Endothelial cell of umbilical vein (primary cell): ENCODE measurements at regions not wholly inside any gene's neighbourhood (a gene's known extent, or its start where the extent isn't known, plus 50 kb on each side); places are given as distances from the start of the nearest gene placed in this dataset.

ENCODE experiments used
- BruUV-seq: library from RNA; stranded (reverse); fragments of 400-500 nt; replicated peaks from 2 replicates; lab custom pipeline; 2021; lab: Mats Ljungman, UMichigan
- CTCF ChIA-PET: fragments of 300-600, 350-600 bp; sonication (Branson Sonifier 250); formaldehyde crosslinking; loops from one replicate; lab custom pipeline; 2021; ENCODE audit warnings: antibody characterized with exemption, inconsistent platforms; lab: Charles Lee
- POLR2A ChIA-PET: fragments of 300-600, 350-600 bp; sonication (Branson Sonifier 250); formaldehyde crosslinking; loops from one replicate; lab custom pipeline; 2021; ENCODE audit warnings: antibody characterized with exemption, inconsistent platforms; lab: Charles Lee
- DNase-seq: peaks from one replicate; pipeline ENCODE4 v3.0.0-alpha.2; 2011; ENCODE audit warnings: low read depth, low spot score
- FAIRE-seq: peaks from 2 replicates; lab custom pipeline; 2011; peaks lifted over from hg19 to GRCh38; lab: Jason Lieb, UNC
- H2AFZ ChIP-seq: 2 replicates; pipeline ENCODE4 v1.6.0; 2012; ENCODE audit warnings: low read depth, low read length, control low read depth, inconsistent platforms
- H3K27ac ChIP-seq: 2 replicates; pipeline ENCODE4 v1.5.1; 2011; ENCODE audit warnings: low read depth, mild to moderate bottlenecking, control low read depth, low read length, moderate library complexity; ENCODE audit not compliant: insufficient read depth
- H3K27me3 ChIP-seq, 2 experiments: 2 replicates each; pipeline versions ENCODE4 v1.6.0 to v1.6.1; 2011; ENCODE audit warnings: low read length in 2 of 2, mixed read lengths in 1 of 2; ENCODE audit not compliant: control insufficient read depth in 2 of 2, insufficient read depth in 2 of 2
- H3K36me3 ChIP-seq, 2 experiments: 2 replicates in 1 of 2; 3 replicates in 1 of 2; pipeline ENCODE4 v1.5.1; 2011; ENCODE audit warnings: low read length in 2 of 2, mild to moderate bottlenecking in 1 of 2, moderate library complexity in 1 of 2; ENCODE audit not compliant: control insufficient read depth in 2 of 2, insufficient read depth in 2 of 2; ENCODE audit errors: extremely low read depth in 1 of 2
- H3K4me1 ChIP-seq: 3 replicates; pipeline ENCODE4 v1.5.1; 2011; ENCODE audit warnings: mild to moderate bottlenecking, low read length; ENCODE audit not compliant: control insufficient read depth, insufficient read depth; ENCODE audit errors: extremely low read depth
- H3K4me2 ChIP-seq: 2 replicates; pipeline ENCODE4 v1.6.1; 2011; ENCODE audit warnings: low read length, control low read depth, mixed read lengths; ENCODE audit not compliant: insufficient read depth
- H3K4me3 ChIP-seq, 3 experiments: fragments of 200-600 bp in 1 of 3; sonication (generic), shearing (Covaris generic) in 1 of 3; replicated peaks in 1 of 3; 2 replicates each; pipeline ENCODE4 v1.5.1; 2011 to 2016; ENCODE audit warnings: control low read depth in 3 of 3, low read length in 3 of 3, mild to moderate bottlenecking in 2 of 3, inconsistent platforms in 1 of 3, low read depth in 1 of 3, moderate library complexity in 1 of 3; ENCODE audit not compliant: insufficient read depth in 1 of 3
- H3K79me2 ChIP-seq: 2 replicates; pipeline ENCODE4 v1.6.0; 2012; ENCODE audit warnings: low read length, inconsistent platforms; ENCODE audit not compliant: control insufficient read depth, insufficient read depth
- H3K9ac ChIP-seq: replicated peaks from 2 replicates; pipeline ENCODE3; 2011; ENCODE audit warnings: low read length, control low read depth; ENCODE audit not compliant: insufficient read depth; ENCODE audit errors: extremely low read depth
- H3K9me1 ChIP-seq: replicated peaks from 3 replicates; pipeline ENCODE4 v1.6.0; 2011; ENCODE audit warnings: mild to moderate bottlenecking, low read length; ENCODE audit not compliant: control insufficient read depth, insufficient read depth; ENCODE audit errors: extremely low read depth
- H3K9me3 ChIP-seq: replicated peaks from 2 replicates; pipeline ENCODE4 v1.5.1; 2012; ENCODE audit warnings: low read length, inconsistent platforms; ENCODE audit not compliant: control insufficient read depth, insufficient read depth
- H4K20me1 ChIP-seq: replicated peaks from 2 replicates; pipeline ENCODE3; 2011; ENCODE audit warnings: mild to moderate bottlenecking, low read length; ENCODE audit not compliant: control insufficient read depth, insufficient read depth; ENCODE audit errors: extremely low read depth
- EZH2 ChIP-seq: IDR thresholded peaks from 2 replicates; pipeline ENCODE4 v1.6.1; 2012; ENCODE audit warnings: borderline replicate concordance, low read depth, mild to moderate bottlenecking, moderate library complexity, low read length, inconsistent platforms; ENCODE audit not compliant: severe bottlenecking
- FOS ChIP-seq: IDR thresholded peaks from 2 replicates; pipeline ENCODE4 v1.6.1; 2011; ENCODE audit warnings: mild to moderate bottlenecking, low read length, moderate library complexity, borderline replicate concordance; ENCODE audit not compliant: insufficient read depth
- GATA2 ChIP-seq: IDR thresholded peaks from 2 replicates; pipeline ENCODE4 v1.7.0; 2011; ENCODE audit warnings: low read depth, mild to moderate bottlenecking, moderate library complexity, mixed read lengths, low read length; ENCODE audit not compliant: insufficient read length, insufficient read depth
- JUN ChIP-seq: IDR thresholded peaks from 2 replicates; pipeline ENCODE4 v1.6.1; 2011; ENCODE audit warnings: borderline replicate concordance, low read depth; ENCODE audit not compliant: insufficient read length, insufficient read depth
- MYC ChIP-seq: IDR thresholded peaks from one replicate; pipeline ENCODE4 v1.6.1; 2011; ENCODE audit warnings: mild to moderate bottlenecking, low read depth, low read length
- POLR2AphosphoS5 ChIP-seq: IDR thresholded peaks from 2 replicates; pipeline ENCODE4 v1.6.1; 2012; ENCODE audit warnings: low read depth, mild to moderate bottlenecking, control low read depth, low read length, moderate library complexity; ENCODE audit not compliant: insufficient read depth
- dilution Hi-C: fragments of 300-500 bp; cut with MboI; formaldehyde crosslinking; loops from one replicate; pipeline ENCODE4 v1.15.0; 2019; ENCODE audit warnings: low sequenced_read_pairs; ENCODE audit not compliant: extremely low pct_ligation_motif_present
- intact Hi-C: fragments of 100-400 bp; cut with micrococcal nuclease; formaldehyde crosslinking; loops from one replicate; pipeline ENCODE4 v1.10.0; 2022
- TF ChIP-seq, protein P1 (sequence below), 2 donors: IDR thresholded peaks; 1 replicate in 1 of 2; 2 replicates in 1 of 2; pipeline ENCODE4 v1.5.1; 2011; ENCODE audit warnings: low read length in 2 of 2, mild to moderate bottlenecking in 2 of 2, moderate library complexity in 2 of 2, control low read depth in 1 of 2, inconsistent platforms in 1 of 2, low read depth in 1 of 2; ENCODE audit not compliant: insufficient read depth in 1 of 2; ENCODE audit errors: extremely low read depth in 1 of 2

DNA sequence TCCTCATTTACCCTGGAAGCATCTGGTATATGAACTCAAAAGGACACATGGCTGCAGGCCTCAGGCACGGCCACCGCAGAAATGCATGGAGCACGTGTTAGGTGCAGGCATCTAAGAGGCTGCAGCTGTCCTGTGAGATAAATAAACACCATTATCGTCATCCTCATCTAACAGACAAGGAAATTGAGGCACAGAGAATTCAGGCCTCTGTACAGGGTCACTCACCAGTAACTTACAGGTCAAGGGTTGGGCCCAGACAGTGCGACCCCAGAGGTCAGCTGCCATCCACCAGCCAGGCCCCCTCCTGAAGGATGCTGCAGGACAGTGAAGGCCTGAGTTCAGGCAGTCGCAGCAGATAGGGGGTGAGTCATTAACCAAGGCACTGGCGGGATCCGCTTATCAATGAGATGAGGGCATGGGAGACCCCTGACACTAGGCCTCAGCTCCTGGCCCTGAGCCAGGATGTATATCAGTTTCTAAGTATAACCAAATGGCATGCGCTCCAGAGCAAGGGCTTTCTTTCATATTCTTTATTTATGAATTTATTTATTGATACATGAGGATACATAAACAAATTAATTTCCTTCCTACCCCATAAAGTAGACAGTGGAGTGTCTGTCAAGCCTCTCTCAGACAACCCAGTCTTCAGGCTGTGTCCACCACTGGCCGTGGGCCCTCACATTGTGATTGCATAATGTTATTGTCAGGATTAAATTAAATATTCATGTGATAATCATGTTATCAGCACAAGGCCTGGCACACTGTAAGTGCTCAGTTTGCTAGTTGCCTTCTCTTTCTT lies 316.9 kb downstream of the QKI start:
- intact Hi-C loops: no loop called here
- H3K4me1 ChIP-seq: no peaks in the 10 kb centered on the region
- no peaks in the 10 kb centered on the region for H3K27me3 ChIP-seq
- H3K9ac ChIP-seq: no peak overlapping the region
- no peaks in the 10 kb centered on the region for H3K9me1 ChIP-seq
- no peak overlapping the region for H3K27ac ChIP-seq
- H3K36me3 ChIP-seq: no peaks in the 10 kb centered on the region
- ChIA-PET CTCF (no interaction called here), POLR2A (no interaction called here)
- no peaks in the 10 kb centered on the region for H3K79me2 ChIP-seq
- TF ChIP-seq MYC (no peak), GATA2 (no peak), EZH2 (no peak), FOS (no peak), JUN (no peak), POLR2AphosphoS5 (no peak)
- TF ChIP-seq, protein P1, sequence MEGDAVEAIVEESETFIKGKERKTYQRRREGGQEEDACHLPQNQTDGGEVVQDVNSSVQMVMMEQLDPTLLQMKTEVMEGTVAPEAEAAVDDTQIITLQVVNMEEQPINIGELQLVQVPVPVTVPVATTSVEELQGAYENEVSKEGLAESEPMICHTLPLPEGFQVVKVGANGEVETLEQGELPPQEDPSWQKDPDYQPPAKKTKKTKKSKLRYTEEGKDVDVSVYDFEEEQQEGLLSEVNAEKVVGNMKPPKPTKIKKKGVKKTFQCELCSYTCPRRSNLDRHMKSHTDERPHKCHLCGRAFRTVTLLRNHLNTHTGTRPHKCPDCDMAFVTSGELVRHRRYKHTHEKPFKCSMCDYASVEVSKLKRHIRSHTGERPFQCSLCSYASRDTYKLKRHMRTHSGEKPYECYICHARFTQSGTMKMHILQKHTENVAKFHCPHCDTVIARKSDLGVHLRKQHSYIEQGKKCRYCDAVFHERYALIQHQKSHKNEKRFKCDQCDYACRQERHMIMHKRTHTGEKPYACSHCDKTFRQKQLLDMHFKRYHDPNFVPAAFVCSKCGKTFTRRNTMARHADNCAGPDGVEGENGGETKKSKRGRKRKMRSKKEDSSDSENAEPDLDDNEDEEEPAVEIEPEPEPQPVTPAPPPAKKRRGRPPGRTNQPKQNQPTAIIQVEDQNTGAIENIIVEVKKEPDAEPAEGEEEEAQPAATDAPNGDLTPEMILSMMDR (IDR thresholded peaks at IDR 0.05; ENCODE audit: extremely low read depth in 1 of 2, insufficient read depth in 1 of 2, low read depth in 1 of 2, low read length in 2 of 2): no peak
- H3K4me2 ChIP-seq: no peak overlapping the region
- DNase-seq: no peak
- no TSS peak for BruUV-seq
- FAIRE-seq: no peak
- dilution Hi-C loops: no loop called here
- no peaks in the 10 kb centered on the region for H4K20me1 ChIP-seq
- H2AFZ ChIP-seq: no peak overlapping the region
- no peak overlapping the region for H3K4me3 ChIP-seq
- H3K9me3 ChIP-seq: no peaks in the 10 kb centered on the region
